Thoracic aorta (tissue), 2 donors: ENCODE measurements at regions not wholly inside any gene's neighbourhood (a gene's known extent, or its start where the extent isn't known, plus 50 kb on each side); places are given as distances from the start of the nearest gene placed in this dataset.
"Not testable (repeated sequence)": the region's sequence is repeated elsewhere in the genome, so short reads cannot be mapped to it uniquely, and the experiment has no call there.

ENCODE experiments used
- ATAC-seq: fragments of 150-250 bp; one replicate; pipeline ENCODE4 v1.8.0; 2017; ENCODE audit warnings: low read depth; ENCODE audit not compliant: insufficient number of reproducible peaks, low FRiP score
- DNase-seq: peaks from one replicate; pipeline ENCODE4 v3.0.0-alpha.2; 2020; ENCODE audit warnings: low spot score
- H3K27ac ChIP-seq, 2 donors: fragments of 200-600 bp; sonication (generic); 1 replicate in 1 of 2; 2 replicates in 1 of 2; pipeline ENCODE4 v1.5.1; 2016; ENCODE audit warnings: mild to moderate bottlenecking in 2 of 2, moderate library complexity in 2 of 2
- H3K27me3 ChIP-seq: fragments of 200-600 bp; sonication (generic); replicated peaks from 2 replicates; pipeline ENCODE4 v1.6.0; 2016; ENCODE audit warnings: mild to moderate bottlenecking; ENCODE audit not compliant: insufficient read depth
- H3K36me3 ChIP-seq: fragments of 200-600 bp; sonication (generic); one replicate; pipeline ENCODE4 v1.5.1; 2016
- H3K4me1 ChIP-seq, 2 donors: fragments of 200-600 bp; sonication (generic); 1 replicate in 1 of 2; 2 replicates in 1 of 2; pipeline versions ENCODE4 v1.5.1 to v1.6.0; 2016; ENCODE audit warnings: low read depth in 2 of 2, mild to moderate bottlenecking in 1 of 2; ENCODE audit not compliant: control insufficient read depth in 1 of 2
- H3K4me3 ChIP-seq: fragments of 200-600 bp; sonication (generic); 2 replicates; pipeline ENCODE4 v1.5.1; 2016; ENCODE audit warnings: mild to moderate bottlenecking
- H3K9me3 ChIP-seq: fragments of 200-600 bp; sonication (generic); 2 replicates; pipeline ENCODE4 v1.5.1; 2016
- CTCF ChIP-seq: fragments of 200-600 bp; sonication (generic); IDR thresholded peaks from one replicate; pipeline ENCODE4 v1.5.1; 2019; ENCODE audit warnings: antibody characterized with exemption

DNA sequence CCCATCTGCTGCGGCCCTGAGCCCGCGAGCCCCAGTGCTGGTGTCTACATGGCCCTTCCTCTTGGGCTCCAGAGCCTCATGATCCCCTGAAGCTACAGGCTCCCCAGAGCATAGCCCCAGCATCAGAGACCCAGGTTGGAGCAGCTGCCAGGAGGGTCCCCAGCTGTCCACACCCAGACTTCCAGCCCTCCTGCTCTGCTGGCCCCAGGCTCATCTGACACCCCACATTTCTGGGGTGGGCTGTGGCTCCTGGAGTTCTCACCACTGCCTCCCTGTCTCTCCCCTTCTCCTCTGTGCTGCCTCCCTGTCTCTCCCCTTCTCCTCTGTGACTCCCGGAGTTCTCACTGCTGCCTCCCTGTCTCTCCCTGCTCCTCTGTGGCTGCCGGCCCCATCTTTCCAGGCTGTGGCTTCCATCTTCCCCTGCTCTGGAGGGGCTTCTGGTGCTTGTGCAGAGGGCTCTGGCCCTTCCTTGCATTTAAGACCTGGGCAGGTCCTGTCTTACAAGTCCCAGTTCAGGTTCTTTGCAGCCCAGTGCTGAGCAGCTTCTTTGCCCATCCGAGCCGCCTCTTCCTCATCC, 108.1 kb downstream of the ERMARD start:
- H3K4me3 ChIP-seq: no peak overlapping the region
- peaks cover 0 to 12% of the 10 kb centered on the region in 2 donors for H3K4me1 ChIP-seq
- no peak for TF ChIP-seq CTCF
- DNase-seq (no peak), ATAC-seq (no peak)
- peaks cover 11% of the 10 kb centered on the region for H3K9me3 ChIP-seq
- H3K27me3 ChIP-seq: no peaks in the 10 kb centered on the region
- H3K27ac ChIP-seq: no peak overlapping the region
- H3K36me3 ChIP-seq: no peaks in the 10 kb centered on the region

- no peak overlapping the region for H3K27ac ChIP-seq
- no peak overlapping the region for H3K4me3 ChIP-seq
- DNase-seq (no peak), ATAC-seq (no peak)
- H3K4me1 ChIP-seq: peaks cover 0 to 12% of the 10 kb centered on the region in 2 donors
- TF ChIP-seq CTCF: no peak
- H3K27me3 ChIP-seq: no peaks in the 10 kb centered on the region
- H3K36me3 ChIP-seq: no peaks in the 10 kb centered on the region
- peaks cover 11% of the 10 kb centered on the region for H3K9me3 ChIP-seq
Measured at GRCh38 chr6:169858935-169859351, 107.5 kb downstream of the ERMARD start.

- ATAC-seq (no peak), DNase-seq (no peak)
- Histone ChIP-seq H3K27ac (no peak overlapping the region), H3K4me3 (no peak overlapping the region), H3K27me3 (no peaks in the 10 kb centered on the region), H3K36me3 (no peaks in the 10 kb centered on the region), H3K4me1 (peaks cover 0 to 12% of the 10 kb centered on the region in 2 donors), H3K9me3 (peaks cover 11% of the 10 kb centered on the region)
- TF ChIP-seq CTCF: no peak
Measured at GRCh38 chr6:169858293-169858934, 107.0 kb downstream of the ERMARD start.

- DNase-seq: no peak
- peaks cover 0 to 9% of the 10 kb centered on the region in 2 donors for H3K4me1 ChIP-seq
Measured at GRCh38 chr6:169857343-169858292, 106.2 kb downstream of the ERMARD start.

DNA sequence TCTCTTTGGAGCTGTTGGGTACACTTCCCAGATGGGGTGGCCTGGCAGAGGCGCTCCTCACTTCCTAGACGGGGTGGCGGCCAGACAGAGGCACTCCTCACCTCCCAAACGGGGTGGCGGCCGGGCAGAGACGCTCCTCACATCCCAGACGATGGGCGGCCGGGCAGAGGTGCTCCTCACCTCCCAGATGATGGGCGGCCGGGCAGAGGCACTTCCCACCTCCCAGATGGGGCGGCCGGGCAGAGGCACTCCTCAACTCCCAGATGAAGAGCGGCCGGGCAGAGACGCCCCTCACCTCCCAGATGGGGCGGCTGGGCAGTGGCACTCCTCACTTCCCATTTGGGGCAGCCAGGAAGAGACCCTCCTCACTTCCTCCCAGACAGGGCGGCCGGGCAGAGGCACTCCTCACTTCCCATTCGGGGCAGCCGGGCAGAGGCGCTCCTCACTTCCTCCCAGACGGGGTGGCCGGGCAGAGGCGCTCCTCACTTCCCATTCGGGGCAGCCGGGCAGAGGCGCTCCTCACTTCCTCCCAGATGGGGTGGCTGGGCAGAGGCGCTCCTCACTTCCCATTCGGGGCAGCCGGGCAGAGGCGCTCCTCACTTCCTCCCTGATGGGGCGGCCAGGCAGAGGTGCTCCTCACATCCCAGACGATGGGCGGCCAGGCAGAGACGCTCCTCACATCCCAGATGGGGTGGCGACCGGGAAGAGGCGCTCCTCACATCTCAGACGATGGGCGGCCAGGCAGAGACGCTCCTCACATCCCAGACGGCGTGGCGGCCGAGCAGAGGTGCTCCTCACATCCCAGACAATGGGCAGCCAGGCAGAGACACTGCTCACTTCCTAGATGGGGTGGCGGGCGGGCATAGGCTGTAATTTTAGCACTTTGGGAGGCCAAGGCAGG, 105.3 kb downstream of the ERMARD start:
- DNase-seq, H3K4me3 ChIP-seq, ATAC-seq, H3K27me3 ChIP-seq, H3K36me3 ChIP-seq, H3K27ac ChIP-seq, H3K4me1 ChIP-seq: not testable (repeated sequence)
- peaks cover 11% of the 10 kb centered on the region for H3K9me3 ChIP-seq

More at GRCh38 chr6:169857343-169858292, 106.2 kb downstream of the ERMARD start:
- Histone ChIP-seq H3K4me3 (no peak overlapping the region), H3K27ac (no peak overlapping the region), H3K27me3 (no peaks in the 10 kb centered on the region), H3K36me3 (no peaks in the 10 kb centered on the region), H3K9me3 (peaks cover 11% of the 10 kb centered on the region)
- no peak for ATAC-seq
- no peak for TF ChIP-seq CTCF
